ENCODE measurements at regions not wholly inside any gene's neighbourhood (a gene's known extent, or its start where the extent isn't known, plus 50 kb on each side); places are given as distances from the start of the nearest gene placed in this dataset.

GRCh38 chr2:126761256-126761980 is 105.5 kb downstream of the GYPC start:
- no peaks in the 10 kb centered on the region for H3K27me3 ChIP-seq
- no peaks in the 10 kb centered on the region for H3K36me3 ChIP-seq
- 85 to 86% methylated on average over 4 to 5 of the region's 6 CpGs for WGBS, 2 donors (ENCODE audit: low coverage in 1 of 2)
- H3K27ac ChIP-seq = no peak overlapping the region
- H3K4me1 ChIP-seq = no peaks in the 10 kb centered on the region
- no peak for ATAC-seq
- TF ChIP-seq CTCF (IDR thresholded peaks at IDR 0.05) (no peak), POLR2AphosphoS5 (IDR thresholded peaks at IDR 0.05) (no peak), EP300 (IDR thresholded peaks at IDR 0.05) (no peak), POLR2A (IDR thresholded peaks at IDR 0.05) (no peak)
- no peak overlapping the region for H3K4me3 ChIP-seq
- no peaks in the 10 kb centered on the region for H3K9me3 ChIP-seq

- Histone ChIP-seq H3K27me3 (no peaks in the 10 kb centered on the region), H3K9me3 (no peaks in the 10 kb centered on the region), H3K36me3 (no peaks in the 10 kb centered on the region), H3K27ac (no peak overlapping the region), H3K4me3 (no peak overlapping the region), H3K4me1 (no peaks in the 10 kb centered on the region)
- TF ChIP-seq EP300 (IDR thresholded peaks at IDR 0.05) = no peak
- TF ChIP-seq POLR2AphosphoS5 (IDR thresholded peaks at IDR 0.05) = no peak
- TF ChIP-seq POLR2A (IDR thresholded peaks at IDR 0.05) = no peak
- TF ChIP-seq CTCF (IDR thresholded peaks at IDR 0.05) = no peak
- WGBS, 2 donors (ENCODE audit: low coverage in 1 of 2) = no CpG with 5 or more reads among the region's 4 CpGs
- no peak for ATAC-seq
Measured at GRCh38 chr2:126761981-126762878, 106.3 kb downstream of the GYPC start.

- Histone ChIP-seq H3K4me3 (no peak overlapping the region), H3K36me3 (no peaks in the 10 kb centered on the region), H3K9me3 (no peaks in the 10 kb centered on the region), H3K27ac (no peak overlapping the region), H3K27me3 (no peaks in the 10 kb centered on the region), H3K4me1 (no peaks in the 10 kb centered on the region)
- WGBS, 2 donors (ENCODE audit: low coverage in 1 of 2) = 80 to 81% methylated on average over 2 to 3 of the region's 3 CpGs
- no peak for ATAC-seq
- TF ChIP-seq POLR2A (IDR thresholded peaks at IDR 0.05) (no peak), POLR2AphosphoS5 (IDR thresholded peaks at IDR 0.05) (no peak), CTCF (IDR thresholded peaks at IDR 0.05) (no peak), EP300 (IDR thresholded peaks at IDR 0.05) (no peak)
Measured at GRCh38 chr2:126764686-126765265, 108.8 kb downstream of the GYPC start.

GRCh38 chr2:126765395-126765794 is 109.4 kb downstream of the GYPC start:
- 79 to 93% methylated on average over 3 of the region's 3 CpGs for WGBS, 2 donors (ENCODE audit: low coverage in 1 of 2)
- H3K27ac ChIP-seq = no peak overlapping the region
- H3K9me3 ChIP-seq = no peaks in the 10 kb centered on the region
- no peak overlapping the region for H3K4me3 ChIP-seq
- H3K4me1 ChIP-seq = no peaks in the 10 kb centered on the region
- H3K36me3 ChIP-seq = no peaks in the 10 kb centered on the region
- ATAC-seq = no peak
- no peaks in the 10 kb centered on the region for H3K27me3 ChIP-seq
- no peak for TF ChIP-seq POLR2AphosphoS5 (IDR thresholded peaks at IDR 0.05)
- no peak for TF ChIP-seq POLR2A (IDR thresholded peaks at IDR 0.05)
- no peak for TF ChIP-seq CTCF (IDR thresholded peaks at IDR 0.05)
- no peak for TF ChIP-seq EP300 (IDR thresholded peaks at IDR 0.05)
